B cell (primary cell): ENCODE measurements at regions not wholly inside any gene's neighbourhood (a gene's known extent, or its start where the extent isn't known, plus 50 kb on each side); places are given as distances from the start of the nearest gene placed in this dataset.

ENCODE experiments used
- CTCF ChIP-seq: fragments of 200-600 bp; IDR thresholded peaks from one replicate; pipeline ENCODE4 v1.8.0; 2022; ENCODE audit warnings: antibody characterized with exemption, mild to moderate bottlenecking
- EZH2 ChIP-seq: IDR thresholded peaks from 2 replicates; pipeline ENCODE4 v1.6.1; 2012; ENCODE audit warnings: borderline replicate concordance, low read depth, mild to moderate bottlenecking, moderate library complexity, low read length; ENCODE audit not compliant: insufficient read depth, poor library complexity, severe bottlenecking

GRCh38 chr1:79224537-79224936 is 218.0 kb upstream of the ADGRL4 start:
- TF ChIP-seq CTCF, result no peak
- no peak for TF ChIP-seq EZH2
